ENCODE measurements at regions not wholly inside any gene's neighbourhood (a gene's known extent, or its start where the extent isn't known, plus 50 kb on each side); places are given as distances from the start of the nearest gene placed in this dataset.
"Not testable (repeated sequence)": the region's sequence is repeated elsewhere in the genome, so short reads cannot be mapped to it uniquely, and the experiment has no call there.

DNA sequence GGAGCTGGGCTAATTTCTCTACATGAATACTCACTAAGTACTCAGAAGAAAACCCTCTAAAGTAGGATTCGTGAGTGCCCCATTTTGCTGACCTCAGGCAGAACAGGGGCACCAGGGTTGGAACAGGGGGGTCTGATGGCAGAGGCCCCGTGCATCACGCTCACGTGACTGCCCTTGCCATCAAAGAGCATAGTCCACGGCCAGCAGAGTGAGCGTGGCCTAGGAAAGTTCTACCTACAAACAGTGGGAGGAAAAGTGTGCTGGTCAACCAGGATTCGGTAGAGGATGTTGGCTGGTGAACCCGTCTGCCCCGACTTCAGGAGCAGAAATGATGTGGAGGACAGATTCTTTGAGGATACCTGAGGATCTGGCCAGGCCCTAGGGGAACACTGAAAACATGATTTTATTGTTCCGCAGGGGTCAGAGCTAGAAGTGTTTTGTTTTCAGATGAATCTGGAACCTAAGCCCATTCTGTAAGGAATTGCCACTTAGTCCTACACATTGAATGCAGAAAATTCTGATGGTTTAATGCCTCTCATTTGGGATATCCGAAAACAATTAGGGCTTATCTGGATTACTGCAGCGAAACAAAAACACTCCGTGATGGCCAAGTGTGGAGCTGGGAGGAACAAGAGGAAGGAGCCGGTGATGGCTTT, 138.8 kb upstream of the SHH start:
- DNase-seq (ENCODE audit: low read depth in 2 of 2), result no peak

DNA sequence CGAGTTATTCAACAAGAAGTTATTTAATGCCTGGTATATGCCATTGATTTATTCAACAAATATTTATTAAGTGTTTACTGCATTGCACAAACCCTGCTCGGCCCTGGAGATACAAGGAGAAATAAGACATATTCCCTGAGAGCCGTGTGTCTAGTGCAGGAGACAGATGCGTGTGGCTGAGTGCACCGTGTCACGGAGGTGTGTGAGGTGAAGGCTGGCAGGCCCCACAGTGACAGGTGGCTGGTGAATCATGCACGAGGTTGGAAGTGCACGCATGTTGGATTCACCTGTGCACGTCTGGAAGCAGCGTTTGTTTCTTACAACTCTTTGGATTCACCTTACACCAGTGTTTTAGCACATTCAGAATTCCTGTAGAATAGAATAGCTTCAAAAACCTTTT, 136.6 kb upstream of the SHH start:
- DNase-seq (ENCODE audit: low read depth in 2 of 2), result no peak

DNA sequence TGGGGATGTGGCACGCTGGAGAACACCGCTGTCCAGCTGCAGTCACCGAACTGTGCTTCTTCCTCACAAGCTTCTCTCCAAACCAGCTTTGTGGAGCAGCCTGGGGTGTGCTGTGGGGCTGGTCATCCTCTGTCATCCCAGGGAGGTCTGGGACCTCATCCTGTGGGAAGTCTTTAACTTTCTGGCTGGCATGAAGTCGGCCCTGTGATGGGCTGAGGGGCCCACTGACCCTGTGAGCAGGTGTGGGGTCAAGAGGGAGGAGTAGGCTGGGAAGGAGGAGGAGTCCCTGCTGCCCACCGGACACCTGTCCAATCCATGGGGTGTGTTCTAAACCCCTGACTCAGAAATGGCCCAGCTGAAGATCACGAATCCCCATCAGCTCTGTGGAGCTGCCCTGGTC, 136.2 kb upstream of the SHH start:
- DNase-seq (ENCODE audit: low read depth in 2 of 2), result no peak

DNA sequence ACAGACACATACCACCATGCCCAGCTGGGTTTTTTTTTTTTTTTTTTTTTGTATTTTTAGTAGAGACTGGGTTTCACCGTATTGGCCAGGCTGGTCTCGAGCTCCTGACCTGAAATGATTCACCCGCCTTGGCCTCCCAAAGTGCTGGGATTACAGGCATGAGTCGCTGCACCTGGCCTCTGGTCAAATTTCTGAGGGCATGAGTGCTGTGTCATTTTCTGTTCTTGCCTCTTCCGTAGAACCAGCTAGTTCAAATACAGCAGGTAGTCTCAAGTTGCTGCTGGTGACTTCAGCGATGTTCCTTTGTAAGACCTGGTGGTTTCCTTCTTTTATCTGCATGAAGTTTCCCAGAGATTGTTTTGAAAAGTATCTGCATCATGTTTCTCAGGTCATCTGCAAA, 134.8 kb upstream of the SHH start:
- DNase-seq (ENCODE audit: low read depth in 2 of 2), result no peak

DNA sequence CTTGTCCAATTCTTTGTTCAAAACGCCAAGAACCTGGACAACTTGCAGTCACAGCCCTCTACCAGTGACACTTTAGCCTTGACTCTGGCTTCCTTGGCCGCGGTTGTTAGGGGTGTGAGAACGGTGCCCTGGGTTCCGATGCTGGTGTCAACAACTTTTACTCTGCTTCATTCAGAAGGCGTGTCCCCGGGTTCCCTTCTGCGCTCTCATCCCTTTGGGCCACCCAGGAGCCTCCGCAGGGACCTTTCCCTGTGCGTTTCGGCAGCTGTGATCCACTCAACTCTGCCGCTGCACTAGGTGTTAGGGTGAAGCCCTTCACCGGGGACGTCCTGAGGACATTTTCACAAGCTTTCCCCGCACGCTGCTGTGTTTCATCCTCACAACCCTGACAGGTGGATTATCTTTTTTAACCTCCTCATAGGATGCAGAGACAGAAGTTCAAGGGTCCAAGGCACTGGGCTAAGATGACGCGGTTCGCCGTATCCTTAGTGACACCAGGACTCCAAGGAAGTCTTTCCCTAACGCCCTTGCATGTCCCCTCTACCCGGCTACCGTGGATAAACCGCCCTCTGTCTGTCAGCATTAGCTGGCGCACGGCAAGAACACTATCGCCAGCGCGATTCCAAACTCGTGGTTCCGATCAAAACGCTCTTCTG, 133.5 kb upstream of the SHH start:
- DNase-seq (ENCODE audit: low read depth in 2 of 2), result no peak

DNA sequence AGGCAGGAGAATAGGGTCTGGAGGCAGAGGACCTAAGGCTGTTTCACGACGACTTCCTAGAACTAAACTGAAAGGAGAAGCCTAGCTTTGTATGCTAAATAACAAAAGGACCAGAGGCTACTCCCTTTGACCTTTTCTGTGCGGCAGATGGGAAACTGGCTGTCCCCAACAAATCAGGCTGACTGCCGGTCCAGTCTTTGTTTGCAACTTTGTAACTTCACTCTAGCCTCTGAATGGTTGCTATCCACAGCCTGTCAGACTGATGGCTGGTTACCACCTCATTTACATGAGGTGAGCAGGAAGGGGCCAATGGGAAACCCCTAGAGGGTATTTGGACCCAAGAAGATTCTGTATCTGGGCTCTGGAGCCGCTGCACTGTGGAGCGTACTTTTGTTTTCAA, 132.6 kb upstream of the SHH start:
- no peak for DNase-seq (ENCODE audit: low read depth in 2 of 2)

DNA sequence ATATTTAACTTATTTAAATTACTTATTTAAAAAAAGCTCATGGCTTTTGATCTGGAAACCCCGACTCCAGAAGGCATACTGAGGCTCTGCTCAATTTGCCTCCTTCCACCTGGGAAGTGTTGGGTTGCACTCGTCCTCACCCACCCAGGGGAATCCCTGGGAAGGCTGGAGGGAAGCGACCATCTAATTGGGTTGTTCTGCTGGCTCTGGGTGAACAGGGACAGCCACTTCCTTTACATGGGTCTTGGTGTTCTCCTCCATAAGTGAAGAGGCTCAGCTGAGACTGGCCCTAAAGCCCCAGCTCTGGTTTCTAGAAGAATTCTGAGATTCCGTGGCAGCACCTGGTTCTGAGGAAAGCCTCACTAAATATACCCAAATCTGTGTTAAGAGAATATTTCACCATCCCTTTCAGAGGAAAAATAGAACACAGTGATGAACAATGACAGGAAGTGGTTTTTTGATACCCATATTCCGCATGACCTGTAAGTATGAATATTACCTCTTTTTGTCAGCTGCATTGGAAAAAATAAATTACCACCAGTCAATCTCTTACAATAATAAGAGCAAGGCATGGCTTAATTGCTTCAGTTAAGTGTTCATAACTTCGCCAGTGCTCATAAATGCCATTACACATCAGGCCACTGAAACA, 131.1 kb upstream of the SHH start:
- DNase-seq (ENCODE audit: low read depth in 2 of 2), result no peak

DNA sequence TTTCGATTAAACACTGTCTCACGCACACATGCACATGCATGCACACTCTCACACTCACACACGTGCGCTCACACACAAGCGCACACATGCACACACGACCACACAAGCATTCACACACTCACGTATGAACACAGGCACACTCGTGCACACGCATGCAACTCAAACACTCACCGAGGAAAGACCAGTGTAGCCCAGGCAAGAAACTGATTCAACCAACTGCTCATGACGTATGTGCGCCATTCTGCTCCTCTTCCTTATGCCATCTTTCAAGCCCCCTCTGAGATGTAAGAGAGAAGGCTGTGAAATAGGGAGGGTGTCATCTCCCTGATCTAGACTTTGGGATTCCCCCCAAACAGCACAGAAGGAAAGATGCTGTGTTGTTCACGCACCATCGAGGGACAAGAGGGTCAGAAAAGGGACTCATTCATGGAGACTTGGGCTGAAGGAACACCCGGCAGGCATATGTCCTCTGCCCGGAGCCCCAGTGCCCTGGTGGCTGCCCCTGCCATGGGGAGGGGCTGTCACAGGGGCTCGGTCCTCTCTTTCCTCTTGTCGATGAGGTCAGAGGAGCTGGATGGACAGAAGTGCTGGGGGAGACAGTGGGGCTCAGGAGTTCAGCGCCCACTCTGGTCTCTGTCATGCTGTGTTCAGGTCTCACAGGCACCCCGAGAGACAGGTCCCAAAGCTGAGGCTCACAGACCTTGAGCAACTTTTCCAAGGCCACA, 130.1 kb upstream of the SHH start:
- DNase-seq (ENCODE audit: low read depth in 2 of 2), result no peak

DNA sequence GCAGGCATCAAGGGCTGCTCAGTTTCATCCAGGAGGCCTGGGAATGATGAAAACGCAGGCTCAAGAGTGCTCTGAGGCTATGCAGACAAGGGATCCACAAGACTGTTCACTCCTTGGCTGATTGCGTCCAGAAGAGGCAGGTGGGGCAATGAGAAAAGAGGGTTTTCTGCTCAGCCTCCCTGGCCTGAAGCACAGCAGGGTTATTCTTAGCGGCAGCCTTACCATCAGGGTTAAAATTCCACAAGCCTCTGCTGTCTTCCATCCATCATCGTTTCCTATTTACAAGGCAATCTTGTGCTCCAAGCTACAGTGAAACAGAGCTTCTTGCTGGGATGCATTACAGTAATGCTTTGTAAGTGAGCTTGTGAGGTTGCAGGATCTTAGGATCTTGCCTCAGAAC, 129.4 kb upstream of the SHH start:
- no peak for DNase-seq (ENCODE audit: low read depth in 2 of 2)

DNA sequence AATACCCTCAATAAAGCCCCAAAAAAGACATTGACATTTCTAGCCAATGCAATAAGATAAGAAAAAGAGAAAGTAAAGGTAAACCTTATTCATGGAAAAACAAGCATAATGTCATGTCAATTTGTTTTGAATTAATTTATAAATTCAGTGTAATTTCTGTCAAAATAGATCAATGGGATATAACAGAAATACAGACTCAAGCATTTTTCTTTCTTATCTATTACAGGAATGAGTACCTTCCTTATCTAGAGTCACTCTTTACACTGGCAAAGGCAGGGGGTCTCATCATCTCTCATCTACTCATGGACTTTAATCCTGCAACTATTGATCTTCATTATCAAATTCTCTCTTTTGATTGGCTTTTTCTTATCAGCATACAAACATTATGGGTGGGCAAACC, 127.1 kb upstream of the SHH start:
- no peak for DNase-seq (ENCODE audit: low read depth in 2 of 2)

DNA sequence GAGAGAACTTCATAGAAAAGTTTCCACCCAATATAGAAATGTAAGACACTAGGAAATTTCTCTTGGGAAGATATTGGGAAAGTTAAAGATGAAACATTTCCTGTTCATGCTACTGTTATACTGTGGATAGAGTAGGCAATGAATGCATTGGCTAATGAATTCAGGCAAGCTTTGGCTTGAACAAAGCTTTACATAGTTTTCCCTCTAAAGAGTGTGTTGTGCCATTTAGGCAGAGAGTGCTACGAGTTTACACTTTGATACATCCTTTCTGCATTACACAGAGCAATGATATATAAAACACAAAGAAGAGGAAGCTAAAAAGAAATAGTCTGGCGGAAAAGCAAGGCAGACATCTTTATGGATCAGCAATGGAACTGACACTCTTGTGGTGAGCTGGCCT, 125.9 kb upstream of the SHH start:
- no peak for DNase-seq (ENCODE audit: low read depth in 2 of 2)

DNA sequence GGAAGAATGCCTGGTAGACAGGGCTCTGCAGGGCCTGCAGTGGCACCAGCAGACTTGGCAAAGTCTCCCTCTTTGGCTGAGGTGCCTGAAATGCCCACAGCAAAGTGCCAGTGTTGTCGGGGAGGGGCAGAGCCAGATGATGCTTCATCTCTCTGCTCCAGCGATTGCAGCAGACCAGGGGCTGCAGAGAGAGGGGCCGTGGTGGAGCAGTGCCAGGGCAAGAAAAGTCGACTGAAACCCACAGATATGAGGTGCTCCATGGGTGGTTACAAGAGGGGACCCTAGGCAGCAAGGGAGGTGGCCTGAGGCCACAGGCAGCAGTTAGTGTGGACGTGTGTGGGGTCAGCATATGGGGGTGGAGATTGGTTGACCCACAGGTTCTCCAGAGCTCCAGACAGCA, 123.5 kb upstream of the SHH start:
- no peak for DNase-seq (ENCODE audit: low read depth in 2 of 2)

DNA sequence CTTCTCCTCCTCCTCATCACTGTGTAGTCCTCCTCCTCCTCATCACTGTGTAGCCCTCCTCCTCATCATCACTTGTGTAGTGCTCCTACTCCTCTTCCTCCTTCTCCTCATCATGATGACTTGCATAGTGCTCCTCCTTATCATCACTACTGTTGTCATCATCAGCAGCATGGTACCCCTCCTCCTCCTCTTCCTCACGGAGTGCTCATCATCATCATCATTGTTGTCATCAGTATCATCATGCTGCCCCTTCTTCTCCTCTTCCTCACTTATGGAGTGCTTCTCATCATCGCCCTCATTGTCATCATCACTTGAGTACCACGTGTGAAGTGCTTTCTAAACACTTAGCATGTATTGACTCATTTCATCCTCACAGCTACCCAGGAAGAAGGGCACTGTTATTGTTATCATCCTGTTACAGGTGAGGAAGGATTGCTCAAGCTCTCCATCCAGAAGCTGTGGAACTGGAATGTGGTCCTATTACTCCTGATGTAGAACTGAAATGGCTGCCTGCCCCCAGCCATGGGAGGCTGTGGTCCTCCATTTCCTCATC, 122.8 kb upstream of the SHH start:
- DNase-seq (ENCODE audit: low read depth in 2 of 2), result no peak

DNA sequence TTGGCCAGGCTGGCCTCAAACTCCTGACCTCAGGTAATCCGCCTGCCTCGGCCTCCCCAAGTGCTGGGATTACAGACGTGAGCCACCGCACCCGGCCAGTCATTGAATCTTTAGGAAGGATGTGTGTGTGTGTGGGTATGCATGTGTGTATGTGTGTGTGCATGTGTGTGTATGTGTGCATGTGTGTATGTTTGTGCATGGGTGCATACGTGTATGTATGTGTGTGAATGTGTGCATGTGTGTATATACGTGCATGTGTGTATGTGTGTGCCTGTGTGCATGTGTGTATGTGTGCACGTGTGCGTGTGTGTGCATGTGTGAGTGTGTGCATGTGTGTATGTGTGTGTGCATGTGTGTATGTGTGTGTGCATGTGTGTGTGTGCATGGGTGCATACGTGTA, 120.1 kb upstream of the SHH start:
- DNase-seq (ENCODE audit: low read depth in 2 of 2), result not testable (repeated sequence)

DNA sequence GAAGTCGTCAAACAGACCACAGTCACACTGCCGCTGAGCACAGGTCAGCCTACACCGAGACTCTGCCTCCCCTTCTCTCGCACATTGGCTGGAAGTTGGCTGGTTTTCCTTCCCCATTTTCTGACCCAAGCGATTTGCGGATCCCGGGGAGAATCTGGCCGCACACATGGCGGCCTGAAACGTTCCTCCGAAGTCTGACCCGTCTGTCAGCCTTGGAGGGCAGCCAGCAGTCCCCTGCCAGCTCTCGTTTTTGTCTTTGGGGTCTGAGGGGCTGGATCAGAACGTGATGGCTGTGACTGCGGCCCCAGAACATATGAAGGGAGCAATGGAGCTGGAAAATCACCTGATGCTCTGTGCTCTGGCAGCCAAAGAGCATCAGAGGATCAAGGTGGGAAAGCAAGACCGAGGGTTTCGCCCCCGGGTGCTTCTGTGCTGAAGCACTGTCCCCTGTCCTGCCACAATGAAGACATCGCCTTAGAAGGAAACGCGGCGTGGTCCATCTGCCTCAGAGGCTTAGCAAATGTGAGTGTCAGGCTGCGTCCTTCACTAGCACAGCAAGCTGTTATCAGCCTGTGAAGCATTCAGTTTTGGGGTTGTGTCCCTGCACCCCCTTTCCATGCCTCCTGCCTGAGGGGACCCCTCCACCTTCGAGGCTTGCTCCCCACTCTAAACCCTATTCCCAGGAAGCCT, 119.3 kb upstream of the SHH start:
- DNase-seq (ENCODE audit: low read depth in 2 of 2), result no peak

DNA sequence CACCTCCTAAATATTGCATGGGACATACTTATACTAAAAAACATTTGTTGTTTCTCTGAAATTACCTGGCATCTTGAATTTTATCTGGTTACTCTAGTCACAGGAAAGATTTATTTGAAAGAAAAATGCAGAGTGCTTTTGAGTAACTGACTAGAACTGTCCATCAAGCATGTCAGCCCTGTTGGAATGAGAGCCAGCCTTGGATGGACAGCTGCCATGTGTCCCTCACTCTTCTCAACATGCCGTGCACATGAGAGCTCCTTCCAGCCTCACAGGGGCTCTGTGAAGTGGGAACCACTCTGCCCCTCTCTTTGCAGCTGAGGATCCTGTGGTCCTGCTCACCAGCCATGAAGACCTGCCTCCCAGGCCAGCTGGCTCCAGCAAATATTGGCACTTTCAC, 118.3 kb upstream of the SHH start:
- no peak for DNase-seq (ENCODE audit: low read depth in 2 of 2)

DNA sequence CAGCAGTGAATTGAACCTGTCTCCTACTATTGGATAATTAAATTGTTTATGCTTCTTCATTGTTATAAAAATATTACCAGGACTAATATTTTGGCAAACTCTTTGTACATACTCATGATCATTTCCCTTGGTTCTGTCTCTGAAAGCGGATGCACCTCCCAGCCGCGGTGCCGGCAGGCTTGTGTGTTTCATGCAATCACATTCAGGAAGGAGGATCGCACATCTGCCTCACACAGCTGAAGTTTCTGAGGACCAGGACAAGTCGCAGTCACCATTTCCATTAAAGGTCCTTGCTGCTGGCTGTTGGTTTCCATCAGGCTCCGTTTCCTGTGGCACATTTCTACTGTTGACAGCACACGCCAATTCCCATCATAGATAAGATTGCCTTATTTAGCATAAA, 117.8 kb upstream of the SHH start:
- no peak for DNase-seq (ENCODE audit: low read depth in 2 of 2)

DNA sequence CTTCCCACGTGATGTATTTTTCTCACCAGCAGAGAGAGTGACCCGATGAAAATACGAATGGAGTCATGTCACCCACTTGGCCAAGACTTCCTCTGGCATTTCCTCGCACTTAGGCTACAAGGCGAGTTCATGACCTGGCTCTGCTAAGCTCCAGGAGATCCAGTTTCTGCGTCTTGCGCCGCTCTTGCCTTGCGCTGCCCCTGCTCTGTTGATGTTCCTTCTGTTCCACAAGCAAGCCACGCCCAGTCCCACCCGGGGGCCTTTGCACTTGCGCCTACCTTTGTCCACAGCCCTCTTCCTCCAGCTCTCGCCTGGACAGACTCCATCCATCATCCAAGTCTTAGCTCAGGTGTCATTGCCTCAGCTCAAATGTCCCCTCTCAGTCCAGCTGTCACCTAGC, 116.3 kb upstream of the SHH start:
- no peak for DNase-seq (ENCODE audit: low read depth in 2 of 2)

DNA sequence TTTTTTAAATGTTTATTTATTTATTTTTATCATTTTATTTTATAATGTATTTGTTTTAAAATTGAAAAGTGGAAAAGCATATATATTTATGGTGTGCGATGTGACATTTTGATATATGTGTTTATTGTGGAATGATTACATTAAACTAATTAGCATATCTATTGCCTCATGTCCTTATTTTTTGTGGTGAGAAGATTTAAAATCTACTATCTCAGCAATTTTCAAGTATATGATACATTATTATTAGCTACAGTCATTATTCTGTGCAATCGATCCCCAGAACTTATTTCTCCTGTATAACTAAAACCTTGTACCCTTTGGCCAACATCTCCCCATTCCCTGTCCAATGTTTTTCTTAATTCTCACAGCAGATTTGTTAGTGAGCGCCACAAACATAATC, 115.6 kb upstream of the SHH start:
- DNase-seq (ENCODE audit: low read depth in 2 of 2), result no peak

DNA sequence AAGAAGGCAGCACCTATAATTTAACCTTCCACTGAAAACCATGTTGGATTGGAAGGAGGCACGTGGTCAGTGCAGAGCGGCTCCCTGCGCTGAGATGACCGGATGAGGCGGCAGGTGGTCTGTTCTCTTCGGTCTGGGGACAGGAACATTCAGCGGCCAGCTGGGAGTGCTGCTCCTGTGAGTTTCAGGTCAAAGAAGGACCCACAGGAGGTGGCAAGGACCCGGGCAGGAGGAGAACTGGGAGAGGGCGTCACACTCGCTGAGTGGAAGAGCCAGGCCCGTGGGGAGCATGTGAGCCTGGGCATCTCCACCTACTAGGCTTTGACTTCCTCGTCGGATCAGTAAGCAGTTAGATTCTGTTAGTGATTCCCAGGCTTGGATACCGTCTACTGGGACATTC, 113.4 kb upstream of the SHH start:
- DNase-seq (ENCODE audit: low read depth in 2 of 2), result no peak

DNA sequence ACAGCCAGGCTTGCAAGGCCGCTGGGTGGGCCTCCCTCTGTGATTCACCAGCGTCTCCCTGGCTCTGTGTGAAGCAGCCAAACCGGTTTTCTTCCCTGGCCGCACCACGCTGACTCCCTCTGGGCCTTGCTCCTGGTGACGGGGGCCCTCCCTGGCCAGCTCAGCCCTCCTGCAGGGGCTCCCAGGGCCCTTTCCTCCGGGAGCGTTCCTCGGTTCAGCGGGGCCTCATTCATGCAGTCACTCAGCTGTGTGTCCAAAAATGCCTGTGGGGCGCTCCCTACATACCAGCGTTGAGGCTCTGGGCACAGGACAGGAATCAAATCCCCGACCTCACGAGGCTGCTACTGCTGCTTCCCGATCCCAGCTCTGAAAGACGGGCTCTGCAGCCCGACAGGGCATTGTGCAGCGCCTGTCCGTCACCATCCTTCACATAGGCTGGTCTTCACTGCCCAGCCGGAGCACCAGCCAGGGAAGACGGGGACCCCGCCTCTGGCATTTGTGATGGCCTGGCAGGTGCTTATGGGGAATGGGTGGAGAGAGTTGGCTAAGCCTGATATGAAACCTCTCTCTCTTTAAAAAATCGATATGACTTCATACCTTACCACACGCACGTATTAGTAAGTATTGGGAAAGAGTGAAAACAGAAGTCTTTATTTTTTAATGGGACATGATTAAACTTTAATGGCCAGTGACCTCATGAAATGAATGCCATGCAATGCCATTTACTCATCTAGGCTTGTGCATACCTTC, 110.0 kb upstream of the SHH start:
- no peak for DNase-seq (ENCODE audit: low read depth in 2 of 2)

DNA sequence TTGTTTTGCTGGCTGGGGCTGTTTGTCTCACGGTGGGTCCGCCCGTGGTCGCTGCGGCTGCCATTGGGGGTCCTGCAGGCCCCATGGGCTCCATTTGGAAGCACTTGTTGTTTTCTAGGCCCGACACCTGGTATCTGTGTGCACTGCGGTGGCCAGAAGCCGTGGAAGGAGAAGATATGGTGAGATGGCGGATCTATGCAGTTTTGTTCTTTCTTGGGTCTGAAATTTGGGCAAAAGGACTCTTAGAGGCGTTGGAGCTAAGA, 109.5 kb upstream of the SHH start:
- DNase-seq (ENCODE audit: low read depth in 2 of 2), result no peak

Measured in stimulated activated CD4-positive, alpha-beta T cell treated with anti-CD3 and anti-CD28 coated beads, Interleukin-15, amount 100 ng/mL, for 48 hours (primary cell).